Spleen (tissue), 7 donors: ENCODE measurements at regions not wholly inside any gene's neighbourhood (a gene's known extent, or its start where the extent isn't known, plus 50 kb on each side); places are given as distances from the start of the nearest gene placed in this dataset.

ENCODE experiments used
- POLR2A ChIP-seq, 3 donors: fragments of 450-650 bp; IDR thresholded peaks; one replicate each; pipeline ENCODE4 v1.5.1; 2017; ENCODE audit warnings: antibody characterized with exemption in 3 of 3, mild to moderate bottlenecking in 1 of 3
- POLR2AphosphoS5 ChIP-seq, 3 donors: sonication (generic); formaldehyde crosslinking; IDR thresholded peaks; one replicate each; pipeline ENCODE4 v1.5.1; 2017; ENCODE audit warnings: antibody characterized with exemption in 3 of 3
- TF ChIP-seq, protein P1 (sequence below), 11 experiments: fragments of 200-600 bp in 7 of 11; fragments of 450-650 bp in 4 of 11; sonication (generic) in 4 of 11; IDR thresholded peaks in 8 of 11; conservative IDR thresholded peaks in 3 of 11; 1 replicate in 7 of 11; 2 replicates in 4 of 11; pipeline versions ENCODE4 v1.4.0 to v1.8.0; 2016 to 2021; ENCODE audit warnings: antibody characterized with exemption in 11 of 11, inconsistent platforms in 4 of 11, mild to moderate bottlenecking in 1 of 11
- donor health status: DM: no; HTN: no; CAD: no; lungs with moderate emphysema.
- donor health status: DM: no; HTN: no; CAD: no.
- donor health status: DM: no; HTN: no; CAD: no.

DNA sequence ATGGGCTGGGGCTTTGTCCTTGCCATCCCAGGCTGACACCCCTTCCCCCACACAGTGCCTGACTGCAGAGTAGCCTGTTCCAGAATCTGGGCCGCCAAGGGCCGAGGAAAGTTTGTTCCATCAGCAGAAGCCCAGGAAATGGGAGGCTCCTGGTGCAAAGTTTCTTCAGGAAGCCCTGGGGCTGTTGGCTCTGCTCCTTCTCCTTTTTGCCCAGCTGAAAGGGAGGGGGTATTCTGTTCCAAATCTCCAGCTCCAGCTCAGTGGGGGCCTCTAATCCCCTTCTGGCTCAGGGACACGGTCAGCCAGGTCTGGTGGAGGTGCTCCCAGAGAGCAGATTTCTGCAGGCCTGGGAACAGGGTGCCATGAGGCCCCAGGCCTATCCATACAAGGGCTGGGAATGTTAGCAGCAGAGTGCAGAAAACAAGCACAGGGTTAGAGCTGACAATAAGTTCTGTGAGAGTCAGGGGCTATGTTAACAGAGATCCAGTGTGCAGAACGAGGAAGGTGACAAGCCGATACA, 399.5 kb downstream of the RPS24 start:
- TF ChIP-seq, protein P1, sequence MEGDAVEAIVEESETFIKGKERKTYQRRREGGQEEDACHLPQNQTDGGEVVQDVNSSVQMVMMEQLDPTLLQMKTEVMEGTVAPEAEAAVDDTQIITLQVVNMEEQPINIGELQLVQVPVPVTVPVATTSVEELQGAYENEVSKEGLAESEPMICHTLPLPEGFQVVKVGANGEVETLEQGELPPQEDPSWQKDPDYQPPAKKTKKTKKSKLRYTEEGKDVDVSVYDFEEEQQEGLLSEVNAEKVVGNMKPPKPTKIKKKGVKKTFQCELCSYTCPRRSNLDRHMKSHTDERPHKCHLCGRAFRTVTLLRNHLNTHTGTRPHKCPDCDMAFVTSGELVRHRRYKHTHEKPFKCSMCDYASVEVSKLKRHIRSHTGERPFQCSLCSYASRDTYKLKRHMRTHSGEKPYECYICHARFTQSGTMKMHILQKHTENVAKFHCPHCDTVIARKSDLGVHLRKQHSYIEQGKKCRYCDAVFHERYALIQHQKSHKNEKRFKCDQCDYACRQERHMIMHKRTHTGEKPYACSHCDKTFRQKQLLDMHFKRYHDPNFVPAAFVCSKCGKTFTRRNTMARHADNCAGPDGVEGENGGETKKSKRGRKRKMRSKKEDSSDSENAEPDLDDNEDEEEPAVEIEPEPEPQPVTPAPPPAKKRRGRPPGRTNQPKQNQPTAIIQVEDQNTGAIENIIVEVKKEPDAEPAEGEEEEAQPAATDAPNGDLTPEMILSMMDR (IDR thresholded peaks at IDR 0.05 in 8 of 11, conservative IDR thresholded peaks at IDR 0.05 in 3 of 11): no peak
- TF ChIP-seq POLR2A (IDR thresholded peaks at IDR 0.05): no peak
- no peak for TF ChIP-seq POLR2AphosphoS5 (IDR thresholded peaks at IDR 0.05)
